ENCODE measurements at regions not wholly inside any gene's neighbourhood (a gene's known extent, or its start where the extent isn't known, plus 50 kb on each side); places are given as distances from the start of the nearest gene placed in this dataset.
"Not testable (repeated sequence)": the region's sequence is repeated elsewhere in the genome, so short reads cannot be mapped to it uniquely, and the experiment has no call there.

- peaks cover 28% of the 10 kb centered on the region for H3K27me3 Mint-ChIP-seq
- no peaks in the 10 kb centered on the region for H3K4me1 Mint-ChIP-seq (ENCODE audit: low read depth)
- no peaks in the 10 kb centered on the region for H3K4me1 ChIP-seq (ENCODE audit: insufficient read depth, low read length)
- H3K36me3 Mint-ChIP-seq (ENCODE audit: low read depth): no peaks in the 10 kb centered on the region
- DNase-seq (no peak), ATAC-seq (ENCODE audit: poor library complexity) (no peak)
- no peak overlapping the region for H3K4me3 Mint-ChIP-seq
- CTCF ChIA-PET: no interaction called here
- no peak overlapping the region for H3K27ac Mint-ChIP-seq
- TF ChIP-seq, protein P1, sequence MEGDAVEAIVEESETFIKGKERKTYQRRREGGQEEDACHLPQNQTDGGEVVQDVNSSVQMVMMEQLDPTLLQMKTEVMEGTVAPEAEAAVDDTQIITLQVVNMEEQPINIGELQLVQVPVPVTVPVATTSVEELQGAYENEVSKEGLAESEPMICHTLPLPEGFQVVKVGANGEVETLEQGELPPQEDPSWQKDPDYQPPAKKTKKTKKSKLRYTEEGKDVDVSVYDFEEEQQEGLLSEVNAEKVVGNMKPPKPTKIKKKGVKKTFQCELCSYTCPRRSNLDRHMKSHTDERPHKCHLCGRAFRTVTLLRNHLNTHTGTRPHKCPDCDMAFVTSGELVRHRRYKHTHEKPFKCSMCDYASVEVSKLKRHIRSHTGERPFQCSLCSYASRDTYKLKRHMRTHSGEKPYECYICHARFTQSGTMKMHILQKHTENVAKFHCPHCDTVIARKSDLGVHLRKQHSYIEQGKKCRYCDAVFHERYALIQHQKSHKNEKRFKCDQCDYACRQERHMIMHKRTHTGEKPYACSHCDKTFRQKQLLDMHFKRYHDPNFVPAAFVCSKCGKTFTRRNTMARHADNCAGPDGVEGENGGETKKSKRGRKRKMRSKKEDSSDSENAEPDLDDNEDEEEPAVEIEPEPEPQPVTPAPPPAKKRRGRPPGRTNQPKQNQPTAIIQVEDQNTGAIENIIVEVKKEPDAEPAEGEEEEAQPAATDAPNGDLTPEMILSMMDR (IDR thresholded peaks at IDR 0.05): no peak
- no peak overlapping the region for H3K4me3 ChIP-seq (ENCODE audit: low read length)
- no peaks in the 10 kb centered on the region for H3K36me3 ChIP-seq (ENCODE audit: insufficient read depth, low read length)
- H3K27ac ChIP-seq (ENCODE audit: low read depth in 1 of 2, low read length in 2 of 2): no peak overlapping the region
- peaks cover 0 to 4% of the 10 kb centered on the region in 2 experiments for H3K27me3 ChIP-seq (ENCODE audit: control insufficient read depth in 1 of 2, insufficient read depth in 2 of 2, low read length in 2 of 2)
- peaks cover 0 to 3% of the 10 kb centered on the region in 2 experiments for H3K9me3 ChIP-seq (ENCODE audit: control insufficient read depth in 1 of 2, insufficient read depth in 1 of 2, low read length in 2 of 2)
- POLR2A ChIA-PET: no interaction called here
- intact Hi-C loops (cut with DNase I, micrococcal nuclease): no loop called here
- no peaks in the 10 kb centered on the region for H3K9me3 Mint-ChIP-seq
Measured at GRCh38 chr9:99497641-99498040, 275.6 kb downstream of the SEC61B start.

- peaks cover 22% of the 10 kb centered on the region for H3K27me3 Mint-ChIP-seq
- intact Hi-C loops (cut with DNase I, micrococcal nuclease); ATAC-seq (ENCODE audit: poor library complexity); H3K4me1 ChIP-seq (ENCODE audit: insufficient read depth, low read length); H3K9me3 Mint-ChIP-seq; H3K9me3 ChIP-seq (ENCODE audit: control insufficient read depth in 1 of 2, insufficient read depth in 1 of 2, low read length in 2 of 2); H3K27ac ChIP-seq (ENCODE audit: low read depth in 1 of 2, low read length in 2 of 2); DNase-seq; H3K27me3 ChIP-seq (ENCODE audit: control insufficient read depth in 1 of 2, insufficient read depth in 2 of 2, low read length in 2 of 2); H3K4me3 ChIP-seq (ENCODE audit: low read length); CTCF ChIA-PET; H3K4me1 Mint-ChIP-seq (ENCODE audit: low read depth); H3K27ac Mint-ChIP-seq; H3K36me3 Mint-ChIP-seq (ENCODE audit: low read depth); H3K4me3 Mint-ChIP-seq; POLR2A ChIA-PET; H3K36me3 ChIP-seq (ENCODE audit: insufficient read depth, low read length): not testable (repeated sequence)
Measured at GRCh38 chr9:99498979-99499378, 276.9 kb downstream of the SEC61B start.

DNA sequence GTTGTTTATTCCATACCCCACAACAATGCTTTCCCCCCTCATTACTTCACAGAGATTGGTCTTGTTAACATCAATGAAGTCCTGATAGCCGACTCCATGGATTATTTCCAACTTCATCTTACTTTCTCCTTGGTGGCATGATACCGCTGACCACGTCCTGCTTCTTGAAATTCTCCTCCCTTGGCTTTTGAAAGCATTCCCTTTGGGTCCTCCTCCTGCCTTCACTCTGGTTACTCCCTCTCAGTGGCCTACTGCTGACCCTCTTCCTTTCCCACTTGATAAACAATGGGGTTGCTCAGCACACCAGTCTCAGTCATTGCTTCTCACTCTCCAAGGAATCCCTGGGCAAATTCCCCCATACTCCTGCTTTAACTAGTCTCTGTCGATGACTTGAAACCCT, 283.9 kb downstream of the SEC61B start:
- ChIA-PET POLR2A (no interaction called here), CTCF (no interaction called here)
- intact Hi-C loops (cut with DNase I, micrococcal nuclease): no loop called here
- DNase-seq (no peak), ATAC-seq (ENCODE audit: poor library complexity) (no peak)
- Mint-ChIP-seq H3K27ac (no peak overlapping the region), H3K9me3 (no peaks in the 10 kb centered on the region), H3K4me3 (no peak overlapping the region), H3K27me3 (no peaks in the 10 kb centered on the region), H3K4me1 (ENCODE audit: low read depth) (no peaks in the 10 kb centered on the region), H3K36me3 (ENCODE audit: low read depth) (no peaks in the 10 kb centered on the region)
- H3K36me3 ChIP-seq (ENCODE audit: insufficient read depth, low read length): no peaks in the 10 kb centered on the region
- no peak overlapping the region for H3K27ac ChIP-seq (ENCODE audit: low read depth in 1 of 2, low read length in 2 of 2)
- no peaks in the 10 kb centered on the region for H3K9me3 ChIP-seq (ENCODE audit: control insufficient read depth in 1 of 2, insufficient read depth in 1 of 2, low read length in 2 of 2)
- H3K4me1 ChIP-seq (ENCODE audit: insufficient read depth, low read length): no peaks in the 10 kb centered on the region
- no peak overlapping the region for H3K4me3 ChIP-seq (ENCODE audit: low read length)
- TF ChIP-seq, protein P1 (IDR thresholded peaks at IDR 0.05): no peak
- no peaks in the 10 kb centered on the region for H3K27me3 ChIP-seq (ENCODE audit: control insufficient read depth in 1 of 2, insufficient read depth in 2 of 2, low read length in 2 of 2)

GRCh38 chr9:99506747-99507348, 284.8 kb downstream of the SEC61B start:
- no peaks in the 10 kb centered on the region for H3K9me3 ChIP-seq (ENCODE audit: control insufficient read depth in 1 of 2, insufficient read depth in 1 of 2, low read length in 2 of 2)
- H3K36me3 ChIP-seq (ENCODE audit: insufficient read depth, low read length): no peaks in the 10 kb centered on the region
- TF ChIP-seq, protein P1 (IDR thresholded peaks at IDR 0.05): no peak
- Mint-ChIP-seq H3K27ac (no peak overlapping the region), H3K4me3 (no peak overlapping the region), H3K36me3 (ENCODE audit: low read depth) (no peaks in the 10 kb centered on the region), H3K9me3 (no peaks in the 10 kb centered on the region), H3K4me1 (ENCODE audit: low read depth) (no peaks in the 10 kb centered on the region), H3K27me3 (no peaks in the 10 kb centered on the region)
- ATAC-seq (ENCODE audit: poor library complexity) (no peak), DNase-seq (no peak)
- no peaks in the 10 kb centered on the region for H3K4me1 ChIP-seq (ENCODE audit: insufficient read depth, low read length)
- POLR2A ChIA-PET: no interaction called here
- CTCF ChIA-PET: no interaction called here
- intact Hi-C loops (cut with DNase I, micrococcal nuclease): no loop called here
- H3K27ac ChIP-seq (ENCODE audit: low read depth in 1 of 2, low read length in 2 of 2): no peak overlapping the region
- no peak overlapping the region for H3K4me3 ChIP-seq (ENCODE audit: low read length)
- H3K27me3 ChIP-seq (ENCODE audit: control insufficient read depth in 1 of 2, insufficient read depth in 2 of 2, low read length in 2 of 2): no peaks in the 10 kb centered on the region

Data from CD4-positive, alpha-beta T cell (primary cell).